LHCN-M2 (cell line): ENCODE measurements at regions not wholly inside any gene's neighbourhood (a gene's known extent, or its start where the extent isn't known, plus 50 kb on each side); places are given as distances from the start of the nearest gene placed in this dataset.
A peak's percentile ranks its signal among the peaks of the same experiment; 100 is the strongest.
"Not testable (repeated sequence)": the region's sequence is repeated elsewhere in the genome, so short reads cannot be mapped to it uniquely, and the experiment has no call there.

ENCODE experiments used
- DNase-seq: peaks from one replicate; pipeline ENCODE4 v3.0.0-alpha.2; 2012; ENCODE audit warnings: low read depth

GRCh38 chr6:137623293-137623692, 129.1 kb upstream of the OLIG3 start:
- DNase-seq = no peak

GRCh38 chr6:137625100-137625661, 131.0 kb upstream of the OLIG3 start:
- DNase-seq = no peak

- no peak for DNase-seq
These were observed 131.6 kb upstream of the OLIG3 start for GRCh38 chr6:137625808-137626207.

GRCh38 chr6:137630666-137631065, 136.5 kb upstream of the OLIG3 start:
- DNase-seq = no peak

GRCh38 chr6:137631323-137631722, 137.1 kb upstream of the OLIG3 start:
- no peak for DNase-seq

- not testable (repeated sequence) for DNase-seq
These were observed 140.0 kb upstream of the OLIG3 start for GRCh38 chr6:137634177-137634576.

- peak; percentile 91 for DNase-seq
These were observed 142.9 kb upstream of the OLIG3 start for GRCh38 chr6:137637121-137637520.

- peak; percentile 10 for DNase-seq
These were observed 144.9 kb upstream of the OLIG3 start for GRCh38 chr6:137638926-137639706.

GRCh38 chr6:137640086-137640485, 145.9 kb upstream of the OLIG3 start:
- DNase-seq = no peak

GRCh38 chr6:137641474-137642077, 147.4 kb upstream of the OLIG3 start:
- peak; percentile 66 for DNase-seq

- DNase-seq = not testable (repeated sequence)
These were observed 149.0 kb upstream of the OLIG3 start for GRCh38 chr6:137643210-137643609.

- DNase-seq = not testable (repeated sequence)
These were observed 149.4 kb upstream of the OLIG3 start for GRCh38 chr6:137643644-137644043.

- no peak for DNase-seq
These were observed 151.7 kb upstream of the OLIG3 start for GRCh38 chr6:137645850-137646249.

- DNase-seq = no peak
These were observed 152.3 kb upstream of the OLIG3 start for GRCh38 chr6:137646484-137646883.

GRCh38 chr6:137647762-137648447, 153.7 kb upstream of the OLIG3 start:
- DNase-seq = peak; percentile 18

GRCh38 chr6:137650720-137651119, 156.5 kb upstream of the OLIG3 start:
- DNase-seq = no peak

- no peak for DNase-seq
These were observed 157.0 kb upstream of the OLIG3 start for GRCh38 chr6:137651178-137651577.

- DNase-seq = no peak
These were observed 157.6 kb upstream of the OLIG3 start for GRCh38 chr6:137651591-137652335.

- no peak for DNase-seq
These were observed 158.9 kb upstream of the OLIG3 start for GRCh38 chr6:137652961-137653705.

- DNase-seq = no peak
These were observed 159.5 kb upstream of the OLIG3 start for GRCh38 chr6:137653706-137654059.
